HG03342 (cell line): ENCODE measurements at regions not wholly inside any gene's neighbourhood (a gene's known extent, or its start where the extent isn't known, plus 50 kb on each side); places are given as distances from the start of the nearest gene placed in this dataset.

Experiments
- ATAC-seq: cut with Tn5 transposase; IDR thresholded peaks from one replicate; pipeline ENCODE4 v1.9.1; 2021; ENCODE audit warnings: mild to moderate bottlenecking, moderate library complexity; ENCODE audit not compliant: unreplicated experiment

DNA sequence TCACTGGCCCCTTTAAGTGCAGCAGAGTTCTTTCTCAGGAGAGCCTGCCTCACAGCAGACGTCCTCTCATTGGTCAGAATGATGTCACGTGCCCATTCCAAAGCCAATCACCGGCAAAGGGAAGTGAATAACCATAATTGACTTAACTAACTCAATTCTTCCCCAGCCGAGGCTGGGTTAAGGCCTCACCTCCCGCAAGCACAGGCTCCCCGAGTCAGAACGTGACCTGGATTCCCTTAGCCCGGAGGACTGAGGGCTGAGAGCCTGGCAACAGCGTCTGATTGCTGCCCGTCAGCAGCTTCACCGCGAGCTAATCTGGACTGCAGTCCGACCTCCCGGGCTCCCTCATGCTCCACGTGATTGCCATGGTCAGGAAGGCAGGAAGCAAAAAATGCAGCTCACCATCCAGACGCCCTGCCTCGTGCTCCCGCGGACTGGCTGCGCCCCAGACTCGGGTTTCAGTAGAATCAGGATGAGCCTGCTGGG is 92.1 kb upstream of the FZD10 start:
- no peak for ATAC-seq

DNA sequence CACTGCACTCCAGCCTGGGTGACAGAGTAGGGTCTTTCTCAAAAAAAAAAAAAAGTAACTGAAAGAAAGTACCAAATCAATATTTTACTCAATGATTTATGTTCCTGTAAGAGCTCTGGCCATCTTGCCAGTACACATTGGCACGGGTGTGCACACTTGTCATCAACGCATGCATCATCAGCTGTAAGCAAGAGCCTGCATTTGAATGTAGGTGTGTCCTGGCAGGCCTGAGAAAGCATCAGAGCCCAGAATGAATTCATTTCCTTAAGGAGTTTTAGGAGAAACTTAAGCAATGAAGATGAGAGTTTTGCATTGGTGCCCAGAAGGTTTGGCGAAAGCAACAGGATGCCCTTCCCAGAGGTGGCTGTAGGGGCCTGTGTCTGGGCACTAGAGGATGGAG is 88.5 kb upstream of the FZD10 start:
- ATAC-seq = no peak

DNA sequence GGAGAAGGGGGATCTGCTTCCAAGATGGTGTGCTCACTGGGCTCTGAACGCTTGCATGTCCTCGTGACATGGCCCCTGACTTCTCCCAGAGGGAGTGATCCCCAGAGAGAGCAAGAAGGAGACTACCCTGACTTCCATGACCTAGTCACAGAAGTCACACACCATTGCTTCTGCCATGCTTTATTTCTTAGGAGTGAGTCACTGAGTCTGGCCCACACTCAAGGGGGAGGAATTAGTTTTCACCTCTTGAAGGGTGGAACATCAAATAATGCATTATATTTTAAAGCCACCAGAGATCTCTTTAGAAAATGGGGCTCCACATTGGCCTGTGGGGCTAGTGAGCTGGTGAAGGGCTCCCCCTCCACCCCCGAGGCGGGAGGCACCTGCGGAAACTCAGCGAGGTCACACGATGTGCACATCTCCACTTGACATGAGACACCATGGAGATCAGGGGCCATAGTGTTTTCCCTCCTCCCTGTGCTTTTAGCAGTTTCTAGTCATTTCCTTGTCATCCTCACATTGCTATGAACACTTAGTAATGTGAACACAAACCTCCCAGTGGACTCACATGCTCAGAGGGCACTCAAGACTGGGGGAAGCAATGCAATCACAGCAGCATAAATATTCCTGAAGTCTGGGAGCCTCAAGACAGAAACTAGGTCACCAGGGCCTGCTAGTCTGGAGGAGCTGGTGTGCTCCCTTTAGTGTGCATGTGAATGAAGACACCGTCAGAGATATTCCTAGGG is 87.4 kb upstream of the FZD10 start:
- no peak for ATAC-seq

DNA sequence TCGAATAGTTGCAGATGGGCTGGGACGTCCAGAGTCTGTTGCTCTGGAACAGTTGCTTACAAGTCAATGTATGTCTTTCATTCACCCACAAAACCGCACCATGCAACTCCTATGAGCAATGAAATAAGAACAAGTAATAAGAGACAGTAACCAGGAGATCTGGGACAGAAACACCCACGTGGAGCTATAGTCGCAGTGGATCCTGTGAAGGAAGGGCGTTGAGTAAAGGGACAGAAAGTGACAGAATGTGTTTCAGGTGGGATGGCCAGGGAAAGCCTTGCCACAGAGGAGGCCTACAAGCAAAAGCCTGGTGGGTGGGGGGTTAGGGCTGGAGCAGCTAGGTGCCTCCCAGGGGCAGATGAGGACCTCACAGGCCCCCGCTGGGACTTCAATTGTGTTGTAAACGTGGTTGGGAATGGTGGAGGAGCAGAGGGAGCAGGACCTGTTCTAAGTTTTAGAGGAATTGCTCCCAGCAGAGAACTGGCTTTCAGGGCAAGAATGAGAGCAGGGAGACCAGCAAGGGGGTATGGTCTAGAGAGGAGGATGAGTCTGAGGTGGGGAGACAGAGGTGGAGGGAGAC is 86.7 kb upstream of the FZD10 start:
- no peak for ATAC-seq

DNA sequence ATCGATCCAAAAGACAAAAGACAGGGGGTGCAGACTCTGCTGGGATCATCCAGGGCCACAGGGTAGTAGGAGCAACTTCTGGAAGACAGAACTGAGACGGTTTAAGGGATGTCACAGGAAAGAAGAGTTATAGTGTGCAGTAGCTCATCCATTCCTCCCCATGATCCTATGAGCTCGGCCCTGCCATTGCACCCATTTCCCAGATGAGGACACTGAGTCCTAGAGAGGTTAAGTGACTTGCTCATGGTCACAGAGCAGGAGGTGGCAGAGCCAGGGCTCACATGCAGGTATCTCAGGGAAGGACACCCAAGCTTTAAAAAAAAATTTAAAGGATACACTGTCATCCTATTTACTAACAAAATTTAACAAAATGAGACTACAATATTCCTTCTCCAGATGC is 86.1 kb upstream of the FZD10 start:
- no peak for ATAC-seq

GRCh38 chr12:130076752-130077151 is 85.5 kb upstream of the FZD10 start:
- ATAC-seq = no peak

DNA sequence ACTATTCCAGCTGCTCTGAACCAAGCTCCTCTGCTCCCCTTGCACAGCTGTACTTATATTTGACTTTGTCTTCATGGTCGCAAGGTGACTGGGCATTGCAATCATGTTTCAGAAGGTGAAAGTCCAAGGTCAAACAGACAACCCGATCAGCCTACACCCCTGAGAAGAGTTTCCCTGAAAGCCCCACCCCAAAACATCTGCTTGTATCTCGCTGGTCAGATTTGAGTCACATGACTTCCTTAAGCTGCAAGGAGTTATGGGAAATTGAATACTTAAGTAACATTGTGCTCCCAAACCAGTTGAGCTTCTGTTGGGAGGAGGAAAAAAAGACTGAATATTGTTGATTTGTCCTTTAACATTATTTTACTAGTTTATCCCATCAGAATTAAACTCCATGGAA is 83.4 kb upstream of the FZD10 start:
- no peak for ATAC-seq

DNA sequence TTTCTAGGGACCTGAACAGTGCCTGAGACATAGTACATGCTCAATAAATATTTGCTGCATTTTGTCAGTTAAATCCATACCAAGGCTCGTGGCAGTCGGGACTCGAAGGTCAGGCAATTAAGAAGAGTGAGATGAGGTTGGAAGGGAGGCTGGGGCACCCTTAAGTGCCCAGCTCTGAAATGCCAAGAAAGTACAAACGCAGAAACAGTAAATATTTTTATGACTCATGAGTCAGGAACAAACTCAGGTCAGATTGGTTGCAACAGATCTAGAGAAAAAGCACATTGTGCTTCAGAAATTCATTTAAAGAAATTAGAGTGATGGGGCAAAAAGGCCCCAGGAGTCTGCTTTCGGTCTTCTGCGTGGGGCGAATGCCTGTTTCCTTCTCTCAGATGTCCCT is 83.0 kb upstream of the FZD10 start:
- no peak for ATAC-seq

GRCh38 chr12:130080205-130080604 is 82.1 kb upstream of the FZD10 start:
- no peak for ATAC-seq

- no peak for ATAC-seq
Measured at GRCh38 chr12:130081117-130081805, 81.0 kb upstream of the FZD10 start.

DNA sequence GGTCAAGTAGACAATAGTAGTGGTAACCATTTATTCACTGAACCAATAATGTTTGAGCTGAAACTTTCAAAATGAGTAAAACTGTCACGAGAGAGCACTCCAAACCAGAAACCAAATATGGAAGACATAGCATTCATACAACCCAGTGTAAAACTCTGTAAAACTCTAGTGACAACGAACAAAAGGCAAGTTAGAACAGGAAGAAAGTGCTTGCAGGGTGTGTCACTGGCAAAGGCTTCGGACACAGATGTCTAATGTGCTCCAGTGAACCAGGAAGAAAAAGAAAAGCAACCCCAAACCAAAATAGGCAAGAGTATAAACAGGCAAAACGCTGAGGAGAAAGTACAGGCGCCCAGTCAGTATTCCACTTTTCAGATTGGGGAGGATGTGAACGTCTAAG is 79.3 kb upstream of the FZD10 start:
- no peak for ATAC-seq

GRCh38 chr12:130083734-130084133 is 78.5 kb upstream of the FZD10 start:
- no peak for ATAC-seq

DNA sequence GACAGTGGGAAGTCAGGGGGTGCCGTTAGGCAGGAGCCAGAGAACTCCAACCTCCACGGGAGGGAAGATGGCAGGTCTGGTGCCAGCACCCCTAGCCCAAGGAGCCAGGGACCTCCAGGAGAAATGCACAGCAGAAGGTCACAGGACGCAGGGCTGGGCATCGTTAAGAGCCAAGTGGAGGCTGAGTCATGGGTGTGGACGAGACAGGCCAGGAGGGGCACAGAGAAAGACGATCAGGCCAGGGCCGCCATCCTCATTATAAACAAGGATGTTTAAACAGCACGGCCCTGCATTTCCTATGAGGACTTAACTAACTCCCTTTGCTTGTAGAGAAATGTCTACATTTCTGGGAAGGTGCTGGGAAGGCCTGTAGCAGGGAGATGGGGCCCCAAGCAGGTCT is 77.9 kb upstream of the FZD10 start:
- ATAC-seq = no peak

DNA sequence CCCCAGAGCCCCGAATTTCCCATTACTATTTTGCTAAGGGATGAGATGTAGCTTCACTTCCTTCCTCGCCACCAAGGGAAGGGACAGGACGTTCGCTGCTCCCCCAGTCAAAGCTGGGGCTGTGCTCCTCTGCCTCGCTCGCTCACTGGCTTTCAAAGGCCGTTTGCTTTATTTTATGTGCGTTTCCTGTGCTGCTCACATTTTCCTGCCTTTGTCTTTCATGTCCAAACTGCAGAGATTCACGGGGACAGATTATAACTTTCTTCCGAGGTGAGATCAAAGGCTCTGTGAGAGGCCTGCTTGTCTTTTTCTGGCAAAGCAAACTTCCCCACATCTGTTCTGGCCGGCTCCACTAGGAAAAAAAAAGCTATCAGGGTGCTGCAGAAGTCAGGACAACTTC is 76.0 kb upstream of the FZD10 start:
- no peak for ATAC-seq

- no peak for ATAC-seq
Measured at GRCh38 chr12:130086797-130087196, 75.5 kb upstream of the FZD10 start.

DNA sequence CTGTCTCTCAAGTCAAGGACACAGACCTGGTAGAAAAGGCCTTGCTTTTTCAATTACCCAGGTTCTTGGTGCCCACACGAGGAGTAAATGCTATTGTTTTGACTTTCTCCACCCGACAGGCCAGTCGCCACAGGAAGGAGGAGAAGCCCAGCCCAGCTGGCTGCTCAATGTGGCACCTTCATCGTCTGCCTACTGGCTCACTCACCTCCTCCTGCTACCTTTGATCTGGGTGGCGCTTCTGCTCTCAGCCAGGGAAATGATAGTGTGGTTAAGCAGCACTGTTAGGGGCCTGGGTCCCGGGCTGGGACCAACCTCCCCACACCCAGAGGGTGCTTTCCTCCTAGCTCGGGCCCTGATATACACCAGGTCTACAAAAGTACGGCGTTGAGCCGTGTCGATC is 75.0 kb upstream of the FZD10 start:
- ATAC-seq = no peak

DNA sequence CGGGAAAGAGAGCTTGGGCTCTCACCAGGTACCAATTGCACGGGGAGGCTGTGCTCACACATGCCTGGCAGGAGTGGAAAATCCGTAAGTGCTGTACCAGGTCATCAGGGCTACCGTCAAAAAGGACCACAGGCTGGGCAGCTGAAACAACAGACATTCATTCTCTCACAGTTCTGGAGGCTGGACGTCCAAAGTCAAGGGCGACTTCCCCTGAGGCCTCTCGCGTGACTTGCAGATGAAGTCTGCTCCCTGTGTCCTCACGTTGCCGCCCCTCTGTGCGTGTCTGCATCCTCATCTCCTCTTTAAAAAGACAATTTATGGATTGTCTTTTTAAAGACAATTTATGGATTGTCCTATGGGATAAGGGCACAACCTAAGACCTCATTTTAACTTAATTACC is 73.8 kb upstream of the FZD10 start:
- no peak for ATAC-seq

GRCh38 chr12:130090542-130090941 is 71.7 kb upstream of the FZD10 start:
- no peak for ATAC-seq

- ATAC-seq = no peak
Measured at GRCh38 chr12:130093380-130093779, 68.9 kb upstream of the FZD10 start.

DNA sequence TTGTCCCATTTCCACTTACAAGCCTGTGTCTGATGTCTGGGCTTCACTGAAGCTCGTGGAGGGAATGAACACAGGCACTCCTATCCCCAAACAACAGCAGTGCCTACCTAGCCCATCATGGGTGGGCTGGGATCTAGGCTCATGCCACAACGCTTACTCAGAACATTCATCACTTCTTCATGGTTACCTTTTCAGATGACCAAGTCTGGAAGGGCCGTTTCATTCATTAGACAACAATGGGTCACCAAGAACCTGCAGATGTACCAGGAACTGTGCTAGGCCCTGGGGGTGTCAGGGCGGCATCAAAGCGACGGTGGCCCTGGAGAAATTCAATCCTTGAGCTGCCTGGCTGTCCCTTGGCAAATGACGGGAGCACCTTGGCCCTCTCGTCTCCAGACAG is 64.9 kb upstream of the FZD10 start:
- ATAC-seq = no peak

GRCh38 chr12:130097798-130098255 is 64.4 kb upstream of the FZD10 start:
- no peak for ATAC-seq
